ENCODE measurements at regions not wholly inside any gene's neighbourhood (a gene's known extent, or its start where the extent isn't known, plus 50 kb on each side); places are given as distances from the start of the nearest gene placed in this dataset.

GRCh38 chr2:66272751-66273150, 162.2 kb upstream of the MEIS1 start:
- ATAC-seq, result no peak
- BruUV-seq (replicated peaks), result no TSS peak

More at GRCh38 chr2:66272751-66273150, 162.2 kb upstream of the MEIS1 start:
- Histone ChIP-seq H3K4me3 (replicated peaks in 1 of 3; ENCODE audit: insufficient read depth in 1 of 3, low read depth in 2 of 3, low read length in 3 of 3) (no peak overlapping the region), H3K4me2 (ENCODE audit: low read depth, low read length) (no peak overlapping the region), H3K9me3 (ENCODE audit: low read length) (no peaks in the 10 kb centered on the region), H3K27ac (ENCODE audit: extremely low read length, insufficient read depth, low read length) (no peak overlapping the region), H3K79me2 (ENCODE audit: insufficient read depth, low read length) (no peaks in the 10 kb centered on the region), H3K27me3 (ENCODE audit: control insufficient read depth in 1 of 2, insufficient read depth in 2 of 2, low read length in 2 of 2) (no peaks in the 10 kb centered on the region), H4K20me1 (ENCODE audit: insufficient read depth, low read length) (no peaks in the 10 kb centered on the region), H3K36me3 (replicated peaks in 1 of 2; ENCODE audit: control insufficient read depth in 1 of 2, insufficient read depth in 2 of 2, low read length in 2 of 2) (no peaks in the 10 kb centered on the region), H3K9ac (ENCODE audit: insufficient read depth, low read depth, low read length) (no peak overlapping the region), H3K4me1 (ENCODE audit: insufficient read depth, low read length) (peaks cover 16% of the 10 kb centered on the region), H2AFZ (ENCODE audit: low read length) (no peak overlapping the region)
- no peak for TF ChIP-seq POGK (CRISPR knock-in tag; conservative IDR thresholded peaks at IDR 0.05)
- no peak for TF ChIP-seq FUBP1 (CRISPR knock-in tag; IDR thresholded peaks at IDR 0.05; ENCODE audit: borderline replicate concordance)
- TF ChIP-seq HOXA5 (CRISPR knock-in tag; IDR thresholded peaks at IDR 0.05), result no peak
- no peak for TF ChIP-seq DR1 (CRISPR knock-in tag; IDR thresholded peaks at IDR 0.05)
- no peak for TF ChIP-seq KLF15 (CRISPR knock-in tag; IDR thresholded peaks at IDR 0.05; ENCODE audit: borderline replicate concordance)
- no peak for TF ChIP-seq THAP8 (CRISPR knock-in tag; IDR thresholded peaks at IDR 0.05; ENCODE audit: borderline replicate concordance)
- no peak for TF ChIP-seq TEAD3 (CRISPR knock-in tag; optimal IDR thresholded peaks at IDR 0.05; ENCODE audit: borderline replicate concordance)
- TF ChIP-seq PHF21A (CRISPR knock-in tag; IDR thresholded peaks at IDR 0.05), result no peak
- no peak for FAIRE-seq
- intact Hi-C loops (cut with micrococcal nuclease; ENCODE audit: unreplicated experiment), result no loop called here
- ChIA-PET CTCF (ENCODE audit: low intra/inter-chr PET ratio, low total read pairs) (no interaction called here), POLR2A (no interaction called here)
- in situ Hi-C loops (cut with HindIII; ENCODE audit: extremely low pct_ligation_motif_present, low pct_unique_long_range_greater_than_20kb), result no loop called here
- no peak for DNase-seq (ENCODE audit: low spot score)
- WGBS (ENCODE audit: low lambda C conversion rate), result 34% methylated on average over 6 of the region's 6 CpGs
